IPS-20b (cell line): ENCODE measurements at regions not wholly inside any gene's neighbourhood (a gene's known extent, or its start where the extent isn't known, plus 50 kb on each side); places are given as distances from the start of the nearest gene placed in this dataset.

Experiments
- H3K27ac ChIP-seq: one replicate; pipeline ENCODE4 v1.5.1; 2013; ENCODE audit warnings: low read length
- H3K27me3 ChIP-seq: 2 replicates; pipeline ENCODE4 v1.6.1; 2013; ENCODE audit warnings: mild to moderate bottlenecking, low read length, inconsistent platforms; ENCODE audit not compliant: insufficient read depth
- H3K36me3 ChIP-seq: 2 replicates; pipeline ENCODE4 v1.6.1; 2013; ENCODE audit warnings: low read depth, mild to moderate bottlenecking, inconsistent platforms, low read length, moderate library complexity; ENCODE audit not compliant: insufficient read depth
- H3K4me1 ChIP-seq: 2 replicates; pipeline ENCODE4 v1.6.1; 2013; ENCODE audit warnings: mild to moderate bottlenecking, control low read depth, inconsistent platforms, low read length, moderate library complexity; ENCODE audit not compliant: insufficient read depth
- H3K4me3 ChIP-seq: 2 replicates; pipeline ENCODE4 v1.5.1; 2013; ENCODE audit warnings: mild to moderate bottlenecking, low read length, inconsistent platforms
- H3K9ac ChIP-seq: 2 replicates; pipeline ENCODE4 v1.6.1; 2013; ENCODE audit warnings: low read depth, mild to moderate bottlenecking, inconsistent platforms, low read length, moderate library complexity
- H3K9me3 ChIP-seq: 2 replicates; pipeline ENCODE4 v1.6.1; 2013; ENCODE audit warnings: mild to moderate bottlenecking, low read depth, low read length, inconsistent platforms; ENCODE audit not compliant: insufficient read depth

- no peak overlapping the region for H3K27ac ChIP-seq
- H3K4me1 ChIP-seq = no peaks in the 10 kb centered on the region
- H3K27me3 ChIP-seq = no peaks in the 10 kb centered on the region
- no peaks in the 10 kb centered on the region for H3K36me3 ChIP-seq
- no peak overlapping the region for H3K9ac ChIP-seq
- no peak overlapping the region for H3K4me3 ChIP-seq
- H3K9me3 ChIP-seq = 0 out of 2 replicates have a peak, but pooled peaks cover 4% of the 10 kb centered on the region
These were observed 1869.7 kb downstream of the PCDH7 start for GRCh38 chr4:32589853-32590252.

GRCh38 chr4:32597354-32597753 lies 1877.2 kb downstream of the PCDH7 start:
- Histone ChIP-seq H3K9me3 (0 out of 2 replicates have a peak, but pooled peaks cover 4% of the 10 kb centered on the region), H3K4me1 (no peaks in the 10 kb centered on the region), H3K27me3 (no peaks in the 10 kb centered on the region), H3K27ac (no peak overlapping the region), H3K9ac (no peak overlapping the region), H3K36me3 (no peaks in the 10 kb centered on the region), H3K4me3 (no peak overlapping the region)

- Histone ChIP-seq H3K4me3 (no peak overlapping the region), H3K4me1 (no peaks in the 10 kb centered on the region), H3K27me3 (no peaks in the 10 kb centered on the region), H3K9ac (no peak overlapping the region), H3K36me3 (no peaks in the 10 kb centered on the region), H3K9me3 (peaks cover 5% of the 10 kb centered on the region; the same call in 1 of the 2 replicates), H3K27ac (no peak overlapping the region)
These were observed 1881.7 kb downstream of the PCDH7 start for GRCh38 chr4:32601848-32602247.

- H3K4me1 ChIP-seq = no peaks in the 10 kb centered on the region
- no peak overlapping the region for H3K4me3 ChIP-seq
- no peaks in the 10 kb centered on the region for H3K27me3 ChIP-seq
- H3K9ac ChIP-seq = no peak overlapping the region
- H3K36me3 ChIP-seq = no peaks in the 10 kb centered on the region
- no peak overlapping the region for H3K27ac ChIP-seq
- peaks cover 15% of the 10 kb centered on the region for H3K9me3 ChIP-seq
These were observed 1887.8 kb downstream of the PCDH7 start for GRCh38 chr4:32607978-32608377.

- Histone ChIP-seq H3K4me1 (no peaks in the 10 kb centered on the region), H3K9me3 (no peaks in the 10 kb centered on the region), H3K4me3 (no peak overlapping the region), H3K36me3 (no peaks in the 10 kb centered on the region), H3K27me3 (no peaks in the 10 kb centered on the region), H3K9ac (no peak overlapping the region), H3K27ac (no peak overlapping the region)
These were observed 1904.9 kb downstream of the PCDH7 start for GRCh38 chr4:32624943-32625603.

GRCh38 chr4:32625687-32626337 lies 1905.6 kb downstream of the PCDH7 start:
- H3K9ac ChIP-seq = no peak overlapping the region
- H3K36me3 ChIP-seq = no peaks in the 10 kb centered on the region
- H3K27me3 ChIP-seq = no peaks in the 10 kb centered on the region
- H3K27ac ChIP-seq = no peak overlapping the region
- H3K9me3 ChIP-seq = no peaks in the 10 kb centered on the region
- H3K4me3 ChIP-seq = no peak overlapping the region
- H3K4me1 ChIP-seq = no peaks in the 10 kb centered on the region

- no peak overlapping the region for H3K4me3 ChIP-seq
- no peaks in the 10 kb centered on the region for H3K9me3 ChIP-seq
- H3K27ac ChIP-seq = no peak overlapping the region
- H3K27me3 ChIP-seq = no peaks in the 10 kb centered on the region
- no peaks in the 10 kb centered on the region for H3K36me3 ChIP-seq
- no peaks in the 10 kb centered on the region for H3K4me1 ChIP-seq
- no peak overlapping the region for H3K9ac ChIP-seq
These were observed 1911.7 kb downstream of the PCDH7 start for GRCh38 chr4:32631831-32632230.

GRCh38 chr4:32633421-32633820 lies 1913.3 kb downstream of the PCDH7 start:
- H3K4me3 ChIP-seq = no peak overlapping the region
- H3K9ac ChIP-seq = no peak overlapping the region
- no peak overlapping the region for H3K27ac ChIP-seq
- no peaks in the 10 kb centered on the region for H3K4me1 ChIP-seq
- H3K9me3 ChIP-seq = no peaks in the 10 kb centered on the region
- no peaks in the 10 kb centered on the region for H3K36me3 ChIP-seq
- H3K27me3 ChIP-seq = no peaks in the 10 kb centered on the region

- Histone ChIP-seq H3K27ac (no peak overlapping the region), H3K9me3 (peaks cover 49% of the 10 kb centered on the region; the same call in 1 of the 2 replicates), H3K36me3 (no peaks in the 10 kb centered on the region), H3K4me3 (no peak overlapping the region), H3K27me3 (no peaks in the 10 kb centered on the region), H3K9ac (no peak overlapping the region), H3K4me1 (no peaks in the 10 kb centered on the region)
These were observed 1925.5 kb downstream of the PCDH7 start for GRCh38 chr4:32645653-32646052.

- peaks cover 4% of the 10 kb centered on the region; the same call in 1 of the 2 replicates for H3K4me1 ChIP-seq
These were observed 1937.8 kb downstream of the PCDH7 start for GRCh38 chr4:32658019-32658418.

GRCh38 chr4:32661229-32661628 lies 1941.1 kb downstream of the PCDH7 start:
- H3K9me3 ChIP-seq = peaks cover 4% of the 10 kb centered on the region
- no peak overlapping the region for H3K27ac ChIP-seq
- H3K4me3 ChIP-seq = no peak overlapping the region
- H3K9ac ChIP-seq = no peak overlapping the region
- no peaks in the 10 kb centered on the region for H3K27me3 ChIP-seq
- H3K36me3 ChIP-seq = no peaks in the 10 kb centered on the region
- peaks cover 4% of the 10 kb centered on the region; the same call in 1 of the 2 replicates for H3K4me1 ChIP-seq

More at GRCh38 chr4:32658019-32658418, 1937.8 kb downstream of the PCDH7 start:
- Histone ChIP-seq H3K9ac (no peak overlapping the region), H3K27ac (no peak overlapping the region), H3K4me3 (no peak overlapping the region), H3K27me3 (no peaks in the 10 kb centered on the region), H3K9me3 (no peaks in the 10 kb centered on the region), H3K36me3 (no peaks in the 10 kb centered on the region)

GRCh38 chr4:32662803-32663202 lies 1942.6 kb downstream of the PCDH7 start:
- Histone ChIP-seq H3K36me3 (no peaks in the 10 kb centered on the region), H3K27ac (no peak overlapping the region), H3K9me3 (peaks cover 4% of the 10 kb centered on the region), H3K4me1 (peaks cover 2% of the 10 kb centered on the region; the same call in 1 of the 2 replicates), H3K4me3 (no peak overlapping the region), H3K9ac (no peak overlapping the region), H3K27me3 (no peaks in the 10 kb centered on the region)
